HUES48 (cell line): ENCODE measurements at regions not wholly inside any gene's neighbourhood (a gene's known extent, or its start where the extent isn't known, plus 50 kb on each side); places are given as distances from the start of the nearest gene placed in this dataset.

Experiments
- H3K27ac ChIP-seq: one replicate; pipeline ENCODE4 v1.7.0; 2013; ENCODE audit warnings: low read depth, low read length, inconsistent platforms
- H3K27me3 ChIP-seq: 2 replicates; pipeline ENCODE4 v1.6.1; 2013; ENCODE audit warnings: mild to moderate bottlenecking, low read length; ENCODE audit not compliant: control insufficient read depth, insufficient read depth
- H3K36me3 ChIP-seq: 2 replicates; pipeline ENCODE4 v1.6.1; 2013; ENCODE audit warnings: low read length; ENCODE audit not compliant: control insufficient read depth, insufficient read depth
- H3K4me1 ChIP-seq: 2 replicates; pipeline ENCODE4 v1.6.1; 2013; ENCODE audit warnings: mild to moderate bottlenecking, low read length; ENCODE audit not compliant: control insufficient read depth, insufficient read depth
- H3K4me3 ChIP-seq: 2 replicates; pipeline ENCODE4 v1.5.1; 2013; ENCODE audit warnings: mild to moderate bottlenecking, low read depth, low read length
- H3K9ac ChIP-seq: 2 replicates; pipeline ENCODE4 v1.6.1; 2013; ENCODE audit warnings: mild to moderate bottlenecking, low read depth, low read length, moderate library complexity
- H3K9me3 ChIP-seq: 2 replicates; pipeline ENCODE4 v1.6.1; 2013; ENCODE audit warnings: low read length; ENCODE audit not compliant: control insufficient read depth, insufficient read depth

DNA sequence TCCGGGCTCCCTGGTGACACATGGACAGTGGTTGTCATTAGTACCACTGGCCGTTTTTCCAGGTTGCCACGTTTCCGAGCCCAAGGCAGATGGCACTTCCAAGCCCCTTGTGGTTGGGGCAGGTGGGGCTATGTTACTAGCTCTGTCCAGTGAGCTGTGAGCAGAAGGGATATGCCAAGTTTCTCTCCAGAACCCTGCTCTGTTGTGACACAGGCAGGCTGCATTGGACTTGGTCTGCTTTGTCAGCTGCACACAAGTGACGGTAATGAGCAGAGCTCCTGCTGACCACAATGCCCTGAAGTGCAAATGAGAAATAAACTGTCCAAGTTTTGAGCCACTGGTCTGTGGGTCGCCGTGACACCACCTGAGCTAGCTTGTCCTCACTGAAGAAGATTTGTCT, 118.8 kb downstream of the GYPC start:
- 0 out of 2 replicates have a peak, but pooled peaks cover 2% of the 10 kb centered on the region for H3K4me1 ChIP-seq
- H3K9ac ChIP-seq, result no peak overlapping the region
- H3K36me3 ChIP-seq, result no peaks in the 10 kb centered on the region
- H3K4me3 ChIP-seq, result no peak overlapping the region
- H3K9me3 ChIP-seq, result no peaks in the 10 kb centered on the region
- H3K27ac ChIP-seq, result no peak overlapping the region
- peaks cover 4% of the 10 kb centered on the region; the same call in 1 of the 2 replicates for H3K27me3 ChIP-seq

DNA sequence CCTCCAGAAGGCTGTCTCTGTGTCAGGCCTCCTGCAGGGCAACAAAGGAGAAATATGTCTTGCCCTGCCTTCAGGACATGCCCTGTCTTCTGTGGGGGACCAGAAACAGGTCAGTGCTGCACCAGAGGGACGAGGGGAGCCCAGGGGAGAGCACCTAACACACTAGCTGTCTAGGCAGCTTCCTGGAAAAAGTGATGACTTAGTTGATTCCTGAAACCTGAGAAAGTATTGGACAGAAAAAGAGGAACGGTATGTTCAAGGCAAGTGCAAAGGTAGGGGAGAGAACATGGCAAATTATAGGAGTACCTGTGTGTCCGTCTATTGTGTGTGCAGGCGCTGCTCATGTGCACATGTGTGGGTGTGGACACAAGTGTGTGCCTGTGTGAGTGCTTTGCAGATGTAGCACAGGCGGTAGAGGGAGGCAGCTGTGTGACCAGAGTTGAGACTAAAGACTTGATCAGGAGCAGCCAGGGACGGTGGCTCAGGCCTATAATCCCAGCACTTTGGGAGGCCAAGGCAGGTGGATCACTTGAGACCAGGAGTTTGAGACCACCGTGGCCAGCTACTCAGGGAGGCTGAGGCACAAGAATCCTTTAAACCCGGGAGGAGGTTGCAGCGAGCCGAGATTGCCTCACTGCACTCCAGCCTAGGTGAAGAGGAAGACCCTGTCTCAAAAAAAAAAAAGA, 119.5 kb downstream of the GYPC start:
- Histone ChIP-seq H3K4me1 (0 out of 2 replicates have a peak, but pooled peaks cover 2% of the 10 kb centered on the region), H3K36me3 (no peaks in the 10 kb centered on the region), H3K9me3 (no peaks in the 10 kb centered on the region), H3K4me3 (no peak overlapping the region), H3K27ac (no peak overlapping the region), H3K27me3 (peaks cover 4% of the 10 kb centered on the region; the same call in 1 of the 2 replicates), H3K9ac (no peak overlapping the region)

DNA sequence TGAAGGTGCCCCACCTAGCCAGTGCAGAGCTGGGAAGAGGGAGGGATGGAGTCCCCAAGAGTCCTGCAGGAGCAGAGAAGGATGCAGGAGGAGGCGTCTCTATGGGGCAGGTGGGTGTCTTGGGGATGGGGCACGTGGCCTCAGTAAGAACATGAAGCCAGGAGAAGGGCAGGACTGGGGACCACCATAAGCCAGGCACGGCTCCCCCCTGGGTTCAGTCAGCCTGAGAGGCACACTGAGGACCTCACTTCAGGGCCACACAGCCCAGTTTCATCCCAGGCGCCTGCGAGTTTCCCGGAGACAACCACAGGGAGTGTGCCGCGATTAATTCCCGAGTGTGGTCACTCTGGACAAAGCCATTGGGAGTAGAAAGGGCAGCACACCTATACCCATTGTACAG, 120.3 kb downstream of the GYPC start:
- Histone ChIP-seq H3K9ac (no peak overlapping the region), H3K27me3 (peaks cover 4% of the 10 kb centered on the region; the same call in 1 of the 2 replicates), H3K27ac (no peak overlapping the region), H3K9me3 (no peaks in the 10 kb centered on the region), H3K4me1 (0 out of 2 replicates have a peak, but pooled peaks cover 2% of the 10 kb centered on the region), H3K36me3 (no peaks in the 10 kb centered on the region), H3K4me3 (peak overlapping the region; percentile 80)

DNA sequence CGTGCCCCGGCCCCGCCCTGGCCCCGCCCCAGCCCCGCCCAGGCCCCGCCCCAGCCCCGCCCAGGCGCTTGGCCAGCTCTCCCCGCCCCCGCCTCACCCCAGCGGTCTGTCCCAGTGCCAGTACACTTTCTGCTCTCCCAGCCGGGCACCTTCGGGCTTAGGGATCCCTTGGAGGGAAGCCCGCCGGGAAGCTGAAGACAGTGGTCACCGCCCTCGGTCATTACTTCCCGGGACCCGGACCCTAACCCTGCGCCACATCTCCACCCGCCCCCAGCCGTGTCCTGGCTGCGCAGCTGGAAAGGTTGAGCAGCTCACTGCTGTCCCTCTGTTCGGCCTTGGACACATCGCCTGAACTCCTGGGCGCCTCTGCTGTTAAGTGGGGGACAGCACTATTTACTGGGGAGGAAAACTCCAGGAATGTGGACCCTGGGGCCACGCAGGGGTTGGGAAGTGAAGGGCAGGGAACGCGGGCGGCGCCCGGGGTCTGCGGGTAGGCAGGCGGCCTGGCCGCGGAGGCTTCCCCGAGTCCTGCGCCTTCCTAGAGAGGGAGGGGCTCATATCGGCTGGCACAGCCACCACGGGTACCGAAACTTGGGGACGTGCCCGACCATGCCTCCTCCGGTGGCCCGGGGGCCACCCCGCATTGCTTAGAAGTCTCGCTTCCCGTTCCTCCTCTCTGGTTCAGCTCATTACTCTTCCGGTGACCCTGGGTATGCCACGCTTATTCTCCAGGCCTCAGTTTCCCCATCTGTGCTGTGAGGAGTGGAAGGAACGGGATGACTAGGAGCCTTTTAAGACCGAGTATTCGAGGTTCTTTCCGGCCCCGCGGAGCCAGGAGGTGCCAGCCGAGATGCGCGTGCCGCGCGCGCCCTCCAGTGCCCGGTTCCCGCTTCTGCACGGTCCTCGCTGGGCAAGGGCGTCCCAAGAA, 121.0 kb downstream of the GYPC start:
- Histone ChIP-seq H3K27ac (no peak overlapping the region), H3K4me1 (0 out of 2 replicates have a peak, but pooled peaks cover 2% of the 10 kb centered on the region), H3K36me3 (no peaks in the 10 kb centered on the region), H3K27me3 (peaks cover 4% of the 10 kb centered on the region; the same call in 1 of the 2 replicates), H3K9ac (peak overlapping the region; percentile 31; the same call in 1 of the 2 replicates), H3K9me3 (no peaks in the 10 kb centered on the region), H3K4me3 (peak overlapping the region; percentile 80)

DNA sequence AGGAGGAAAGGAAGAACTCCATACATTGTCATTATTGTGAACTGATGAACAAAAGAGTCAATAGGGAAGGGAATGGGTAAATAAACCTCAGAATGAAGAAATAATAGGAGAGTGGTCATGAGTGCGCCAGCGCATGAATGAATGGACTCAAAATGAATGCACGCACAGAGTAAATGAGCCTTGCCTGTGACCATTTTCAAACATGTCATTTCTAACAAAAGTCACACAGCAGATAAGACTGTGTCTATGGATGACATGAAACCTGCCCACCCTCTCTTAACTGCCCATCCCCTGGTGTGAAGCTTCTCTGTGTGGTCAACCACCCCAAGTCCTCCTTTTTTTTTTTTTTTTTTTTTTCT, 121.1 kb upstream of the TEX51 start:
- Histone ChIP-seq H3K27me3 (peaks cover 4% of the 10 kb centered on the region; the same call in 1 of the 2 replicates), H3K9me3 (no peaks in the 10 kb centered on the region), H3K4me3 (no peak overlapping the region), H3K27ac (no peak overlapping the region), H3K4me1 (0 out of 2 replicates have a peak, but pooled peaks cover 2% of the 10 kb centered on the region), H3K36me3 (no peaks in the 10 kb centered on the region), H3K9ac (no peak overlapping the region)

DNA sequence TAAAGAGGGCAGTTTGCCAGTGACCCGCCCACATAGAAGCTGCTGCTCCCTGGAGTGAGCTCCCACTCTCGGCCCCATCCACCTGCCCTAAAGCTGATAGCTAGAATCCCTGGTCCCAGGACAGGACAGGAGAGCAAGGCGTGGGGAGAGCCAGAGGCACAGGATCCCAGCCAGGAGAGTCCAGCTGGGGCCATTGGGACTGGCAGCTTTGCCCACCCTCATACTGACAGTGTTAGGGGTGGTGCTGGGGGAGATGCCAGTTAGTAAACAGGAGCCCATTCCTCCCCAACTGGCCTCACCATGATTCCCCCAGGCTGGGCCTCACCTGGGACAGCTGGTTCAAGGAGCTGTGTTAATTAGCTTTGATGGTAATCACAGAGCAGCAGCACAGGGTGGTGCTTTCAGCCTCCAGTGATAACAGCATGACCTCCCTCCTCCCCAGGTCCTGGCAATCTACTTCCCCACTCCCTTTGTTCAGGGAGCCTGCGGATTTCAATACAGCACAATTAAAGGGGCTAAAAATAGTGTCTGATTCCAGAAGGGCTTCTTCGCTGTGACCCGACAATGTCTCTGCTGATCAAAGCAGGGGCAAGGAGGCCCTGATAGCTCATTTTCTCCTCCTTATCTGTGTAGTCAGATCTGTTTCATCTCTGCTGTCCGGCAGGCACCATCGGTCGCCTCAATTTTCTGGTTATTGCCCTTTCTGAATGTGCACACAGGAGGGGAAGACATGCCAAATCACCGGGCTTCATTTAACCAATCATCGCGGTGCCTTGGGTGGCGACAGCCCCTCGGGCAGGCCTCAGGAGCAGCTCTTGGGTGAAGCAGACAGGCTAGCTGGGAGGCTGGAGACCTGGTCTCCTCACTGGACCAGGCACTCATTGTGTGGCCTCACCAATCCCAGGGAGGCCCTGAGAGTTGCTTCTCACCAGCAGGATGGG, 119.9 kb upstream of the TEX51 start:
- peaks cover 4% of the 10 kb centered on the region; the same call in 1 of the 2 replicates for H3K27me3 ChIP-seq
- no peak overlapping the region for H3K4me3 ChIP-seq
- 0 out of 2 replicates have a peak, but pooled peaks cover 2% of the 10 kb centered on the region for H3K4me1 ChIP-seq
- no peak overlapping the region for H3K9ac ChIP-seq
- H3K36me3 ChIP-seq, result no peaks in the 10 kb centered on the region
- H3K9me3 ChIP-seq, result no peaks in the 10 kb centered on the region
- H3K27ac ChIP-seq, result no peak overlapping the region

DNA sequence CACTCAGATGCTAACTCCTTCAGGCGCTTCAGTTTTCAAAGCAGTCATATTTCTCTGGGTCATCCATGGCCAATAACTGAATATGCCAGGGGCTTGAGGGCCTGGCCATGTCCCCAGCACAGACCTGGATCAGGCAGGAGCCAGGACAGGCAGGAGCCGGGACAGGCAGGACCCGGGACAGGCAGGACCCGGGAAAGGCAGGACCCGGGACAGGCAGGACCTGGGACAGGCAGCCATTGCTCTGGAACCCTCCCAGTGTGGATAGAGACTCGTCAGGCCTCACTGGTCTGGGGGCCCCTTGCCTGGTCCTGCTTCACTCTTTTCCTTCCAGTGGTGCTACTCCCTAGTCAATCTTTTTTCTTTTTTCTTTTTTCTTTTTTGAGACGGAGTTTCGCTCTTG, 117.5 kb upstream of the TEX51 start:
- Histone ChIP-seq H3K9me3 (no peaks in the 10 kb centered on the region), H3K27me3 (peaks cover under 1% of the 10 kb centered on the region; the same call in 1 of the 2 replicates), H3K9ac (no peak overlapping the region), H3K27ac (no peak overlapping the region), H3K36me3 (no peaks in the 10 kb centered on the region), H3K4me1 (0 out of 2 replicates have a peak, but pooled peaks cover under 1% of the 10 kb centered on the region), H3K4me3 (no peak overlapping the region)

DNA sequence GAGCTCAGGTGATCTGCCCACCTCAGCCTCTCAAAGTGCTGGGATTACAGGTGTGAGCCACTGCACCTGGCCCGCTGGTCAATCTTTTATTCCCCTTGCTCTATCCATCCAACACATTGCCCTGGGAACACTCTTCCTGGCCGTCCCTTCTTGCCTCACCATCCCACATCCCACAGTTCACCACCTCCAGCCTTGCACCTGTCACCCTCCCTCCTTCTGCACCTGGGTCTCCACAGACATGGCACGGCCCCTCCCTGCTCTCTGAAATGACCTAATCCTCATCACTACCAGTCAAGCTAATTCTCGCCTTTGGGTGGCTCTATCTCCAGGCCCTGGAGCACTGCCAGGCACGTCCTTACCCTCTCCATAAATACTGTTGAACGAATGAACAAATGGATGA, 116.9 kb upstream of the TEX51 start:
- H3K4me3 ChIP-seq, result no peak overlapping the region
- no peaks in the 10 kb centered on the region for H3K9me3 ChIP-seq
- no peaks in the 10 kb centered on the region for H3K27me3 ChIP-seq

DNA sequence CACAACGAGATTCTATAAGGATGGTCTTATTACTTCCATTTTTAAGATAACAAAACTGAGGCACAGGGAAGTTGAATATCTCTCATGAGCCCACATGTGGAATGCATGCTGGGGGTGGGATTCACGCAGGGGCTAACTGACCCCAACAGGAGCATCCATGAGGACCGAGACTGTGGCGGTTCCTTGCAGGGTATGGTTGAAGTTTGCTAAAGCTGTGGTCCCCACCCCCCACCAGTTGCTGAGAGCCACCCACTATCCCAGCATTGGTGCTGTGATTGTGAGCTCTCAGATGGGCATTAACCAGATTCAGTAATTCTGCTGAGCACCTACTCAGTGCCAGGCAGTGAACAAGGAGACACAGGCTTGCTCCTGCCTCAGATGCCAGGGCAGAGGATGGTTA, 116.0 kb upstream of the TEX51 start:
- Histone ChIP-seq H3K27me3 (no peaks in the 10 kb centered on the region), H3K9ac (no peak overlapping the region), H3K4me3 (no peak overlapping the region), H3K27ac (no peak overlapping the region), H3K9me3 (no peaks in the 10 kb centered on the region), H3K36me3 (no peaks in the 10 kb centered on the region), H3K4me1 (no peaks in the 10 kb centered on the region)

More for the DNA sequence above, 116.9 kb upstream of the TEX51 start:
- Histone ChIP-seq H3K4me1 (no peaks in the 10 kb centered on the region), H3K27ac (no peak overlapping the region), H3K9ac (no peak overlapping the region), H3K36me3 (no peaks in the 10 kb centered on the region)

DNA sequence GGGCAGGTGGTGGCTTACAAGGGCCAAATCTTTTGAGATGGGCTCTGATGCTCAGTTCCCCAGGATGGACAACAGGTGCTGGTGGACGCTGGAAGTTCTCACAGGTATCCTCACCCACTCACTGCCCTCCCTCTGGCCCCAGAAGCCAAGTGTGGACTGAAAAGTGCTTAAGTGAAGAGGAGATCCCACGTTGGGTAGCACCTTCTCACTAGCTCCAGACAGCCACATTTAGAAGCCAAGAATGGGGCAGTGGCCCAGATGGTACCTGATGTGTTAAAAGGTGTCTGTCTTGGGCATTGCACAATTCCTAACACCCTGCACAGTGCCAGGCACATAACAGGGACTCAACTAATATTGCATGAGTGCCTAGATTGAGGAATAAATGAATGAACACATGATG, 115.3 kb upstream of the TEX51 start:
- no peaks in the 10 kb centered on the region for H3K36me3 ChIP-seq
- H3K27me3 ChIP-seq, result no peaks in the 10 kb centered on the region
- no peak overlapping the region for H3K4me3 ChIP-seq
- H3K27ac ChIP-seq, result no peak overlapping the region
- no peaks in the 10 kb centered on the region for H3K4me1 ChIP-seq
- no peaks in the 10 kb centered on the region for H3K9me3 ChIP-seq
- H3K9ac ChIP-seq, result no peak overlapping the region
